GM18951 (cell line): ENCODE measurements at regions not wholly inside any gene's neighbourhood (a gene's known extent, or its start where the extent isn't known, plus 50 kb on each side); places are given as distances from the start of the nearest gene placed in this dataset.

Experiments
- POLR2A ChIP-seq: IDR thresholded peaks from 4 replicates; pipeline ENCODE4 v1.6.1; 2011; ENCODE audit warnings: mild to moderate bottlenecking; ENCODE audit not compliant: insufficient read length, insufficient read depth; ENCODE audit errors: extremely low read depth
- in situ Hi-C: fragments of 300-500 bp; cut with MboI; formaldehyde crosslinking; loops from one replicate; pipeline ENCODE4 v1.12.0; 2022; ENCODE audit warnings: low sequenced_read_pairs, mixed read lengths, inconsistent platforms; ENCODE audit not compliant: unreplicated experiment

DNA sequence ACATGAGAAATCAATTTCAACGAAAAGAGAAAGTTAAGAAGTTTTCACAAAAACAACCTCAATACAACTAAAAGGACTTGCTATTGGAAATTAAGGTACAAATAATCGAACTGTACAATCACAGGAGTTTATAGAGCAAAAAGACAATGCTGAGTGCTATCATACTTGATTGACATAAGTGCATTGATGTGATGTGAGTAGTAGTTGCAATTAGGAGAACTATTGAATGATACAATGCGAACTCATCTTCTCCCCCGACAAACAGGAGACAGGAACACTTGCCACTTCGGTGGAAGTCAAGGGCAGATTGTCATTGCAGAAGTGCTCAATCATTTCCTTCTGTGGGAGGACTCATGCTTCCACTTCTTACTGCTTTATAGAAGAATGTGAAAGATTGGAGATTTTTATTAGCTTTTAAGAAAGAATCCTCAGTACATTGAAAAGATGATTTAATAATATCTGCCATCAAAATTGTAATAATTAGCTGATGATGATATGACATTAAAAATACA is 276.6 kb upstream of the MPDZ start:
- no peak for TF ChIP-seq POLR2A
- in situ Hi-C loops: no loop called here

- no peak for TF ChIP-seq POLR2A
- in situ Hi-C loops: no loop called here
These were observed 276.0 kb upstream of the MPDZ start for GRCh38 chr9:13555516-13555915.

- no peak for TF ChIP-seq POLR2A
- in situ Hi-C loops: no loop called here
These were observed 275.1 kb upstream of the MPDZ start for GRCh38 chr9:13554626-13555025.

DNA sequence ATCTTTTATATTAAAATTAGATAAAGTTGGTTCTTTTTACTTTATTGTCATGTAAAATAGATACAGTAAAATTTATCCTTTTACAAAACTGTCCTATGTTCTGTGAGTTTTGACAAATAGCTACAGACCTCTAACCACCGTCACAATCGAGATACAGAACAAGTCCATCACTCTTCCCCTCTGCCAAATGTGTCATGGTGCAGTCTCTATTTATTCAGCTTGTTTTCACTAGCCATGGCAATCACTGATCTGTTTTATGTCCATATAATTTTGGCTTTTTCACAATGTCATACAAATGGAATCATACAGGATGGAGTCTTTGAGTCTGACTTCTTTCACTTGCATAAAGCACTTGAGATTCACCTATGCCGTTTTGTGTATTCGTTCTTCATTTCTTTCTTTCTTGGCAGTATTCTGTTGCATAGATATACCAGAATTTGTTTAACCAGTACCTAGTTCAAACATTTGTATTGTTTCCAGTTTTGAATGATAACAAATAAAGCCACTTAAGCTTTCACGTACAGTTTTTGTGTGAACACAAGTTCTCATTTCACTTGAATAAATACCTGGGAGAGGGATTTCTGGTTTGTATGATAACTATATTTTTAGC is 273.2 kb upstream of the MPDZ start:
- in situ Hi-C loops: no loop called here
- no peak for TF ChIP-seq POLR2A

- no peak for TF ChIP-seq POLR2A
- in situ Hi-C loops: no loop called here
These were observed 271.0 kb upstream of the MPDZ start for GRCh38 chr9:13550519-13550918.

DNA sequence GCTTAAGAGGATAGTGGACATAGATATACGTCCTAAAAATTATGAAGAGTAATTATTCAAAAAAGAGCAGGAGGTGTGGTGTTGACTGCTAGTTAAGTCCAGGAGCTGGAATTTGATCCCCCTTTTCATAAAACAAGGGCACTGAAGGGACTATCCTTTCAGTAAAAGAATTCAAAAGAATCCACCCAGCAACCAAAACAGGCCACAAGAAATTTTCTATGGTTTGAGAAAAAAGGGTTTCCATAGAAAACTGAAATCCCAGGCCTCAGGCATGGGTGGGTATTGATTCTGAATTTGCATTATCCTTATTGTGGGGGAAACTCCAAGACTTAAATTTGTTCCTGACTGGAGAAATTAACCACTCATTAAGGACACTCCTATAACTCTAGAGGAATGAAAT is 269.0 kb upstream of the MPDZ start:
- in situ Hi-C loops: no loop called here
- TF ChIP-seq POLR2A: no peak

GRCh38 chr9:13535141-13535540 is 255.6 kb upstream of the MPDZ start:
- in situ Hi-C loops: no loop called here
- no peak for TF ChIP-seq POLR2A

DNA sequence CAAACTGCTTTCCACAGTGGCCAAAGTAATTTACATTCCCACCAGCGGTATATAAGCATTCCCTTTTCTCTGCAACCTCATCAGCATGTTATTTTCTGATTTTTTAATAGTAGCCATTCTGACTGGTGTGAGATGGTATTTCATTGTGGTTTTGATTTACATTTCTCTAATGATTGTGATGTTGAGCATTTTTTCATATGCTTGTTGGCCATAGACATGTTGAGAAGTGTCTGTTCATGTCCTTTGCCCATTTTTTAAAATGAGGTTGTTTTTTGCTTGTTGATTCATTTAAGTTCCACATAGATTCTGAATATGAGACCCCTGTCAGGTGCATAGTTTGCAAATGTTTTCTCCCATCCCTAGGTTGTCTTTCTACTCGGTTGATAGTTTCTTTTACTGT is 254.5 kb upstream of the MPDZ start:
- in situ Hi-C loops: no loop called here
- TF ChIP-seq POLR2A: no peak

GRCh38 chr9:13532407-13532806 is 252.9 kb upstream of the MPDZ start:
- no peak for TF ChIP-seq POLR2A
- in situ Hi-C loops: no loop called here

GRCh38 chr9:13529321-13530104 is 250.0 kb upstream of the MPDZ start:
- TF ChIP-seq POLR2A: no peak
- in situ Hi-C loops: no loop called here

DNA sequence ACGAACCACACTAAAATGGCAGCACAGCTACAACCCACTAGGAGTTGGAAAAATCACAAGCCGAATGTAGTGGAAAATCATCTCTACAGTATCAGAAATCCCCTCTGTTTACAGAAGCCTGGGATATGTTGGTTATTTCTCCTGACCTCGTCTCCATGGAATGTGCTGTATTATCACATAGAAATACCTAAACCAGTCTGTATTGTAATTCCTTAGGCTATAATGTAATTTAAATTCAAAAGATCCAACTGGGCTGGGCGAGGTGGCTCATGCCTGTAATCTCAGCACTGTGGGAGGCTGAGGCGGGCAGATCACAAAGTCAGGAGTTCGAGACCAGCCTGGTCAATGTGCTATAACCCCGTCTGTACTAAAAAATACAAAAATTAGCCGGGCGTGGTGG is 244.8 kb upstream of the MPDZ start:
- TF ChIP-seq POLR2A: no peak
- in situ Hi-C loops: no loop called here

GRCh38 chr9:13520069-13520468 is 240.6 kb upstream of the MPDZ start:
- in situ Hi-C loops: no loop called here
- no peak for TF ChIP-seq POLR2A

DNA sequence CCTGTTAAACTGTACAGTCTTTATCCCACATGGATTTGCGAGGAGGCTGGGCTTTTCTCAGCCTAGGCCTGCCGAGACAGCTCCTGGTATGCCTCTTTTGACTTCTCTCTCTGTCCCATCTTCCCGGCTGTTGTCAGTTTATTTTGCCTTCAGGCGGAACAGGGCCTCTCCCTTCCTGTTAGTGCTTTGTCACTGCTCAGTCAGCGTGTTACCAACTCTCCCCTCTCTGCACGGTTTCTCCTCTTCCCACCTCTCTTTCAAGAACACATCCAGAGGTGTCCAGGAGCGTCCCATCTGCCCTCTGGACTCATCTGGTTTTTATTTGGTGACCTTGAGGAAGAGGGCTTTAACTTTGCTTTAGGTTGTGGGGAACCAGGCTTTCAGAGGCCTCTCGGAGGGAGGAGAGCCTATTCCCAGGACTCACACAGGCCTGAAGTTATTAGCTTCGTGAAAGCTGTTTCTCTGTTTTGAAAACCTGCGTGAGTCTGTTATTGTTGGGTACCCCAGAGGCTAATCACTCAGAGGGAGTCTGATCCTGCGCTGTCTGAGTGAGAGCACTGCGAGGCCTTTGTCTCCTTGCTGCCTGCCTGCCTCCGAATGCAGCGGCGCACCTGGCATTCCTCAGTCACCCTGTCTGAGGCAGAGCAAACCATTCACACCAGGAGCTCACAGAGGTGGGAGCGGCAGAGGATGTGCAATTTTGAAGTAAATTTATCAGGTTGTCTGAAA is 234.4 kb upstream of the MPDZ start:
- in situ Hi-C loops: no loop called here
- TF ChIP-seq POLR2A: no peak
